Left ventricle myocardium inferior (tissue), 1 donor: ENCODE measurements at regions not wholly inside any gene's neighbourhood (a gene's known extent, or its start where the extent isn't known, plus 50 kb on each side); places are given as distances from the start of the nearest gene placed in this dataset.
"Not testable (repeated sequence)": the region's sequence is repeated elsewhere in the genome, so short reads cannot be mapped to it uniquely, and the experiment has no call there.

Experiments
- DNase-seq: peaks from one replicate; pipeline ENCODE4 v3.0.0-alpha.2; 2020
- H3K27ac ChIP-seq: fragments of 200-600 bp; replicated peaks from 2 replicates; pipeline ENCODE4 v1.8.0; 2021
- H3K27me3 ChIP-seq: fragments of 200-600 bp; 2 replicates; pipeline ENCODE4 v1.8.0; 2021; ENCODE audit warnings: low read depth
- H3K36me3 ChIP-seq: fragments of 200-600 bp; 2 replicates; pipeline ENCODE4 v1.8.0; 2021
- H3K4me1 ChIP-seq: fragments of 200-600 bp; 2 replicates; pipeline ENCODE4 v1.8.0; 2021
- H3K4me3 ChIP-seq: fragments of 200-600 bp; 2 replicates; pipeline ENCODE4 v1.8.0; 2021; ENCODE audit warnings: mild to moderate bottlenecking, moderate library complexity
- H3K9me3 ChIP-seq: fragments of 200-600 bp; replicated peaks from 2 replicates; pipeline ENCODE4 v1.8.0; 2021
- CTCF ChIP-seq: fragments of 200-600 bp; IDR thresholded peaks from 2 replicates; pipeline ENCODE4 v1.8.0; 2021; ENCODE audit warnings: antibody characterized with exemption, mild to moderate bottlenecking, borderline replicate concordance
- intact Hi-C: fragments of 100-400 bp; cut with micrococcal nuclease; formaldehyde crosslinking; loops from one replicate; pipeline ENCODE4 v1.11.0; 2022
- donor health status: DM: no; HTN: yes; CAD: no; lungs with severe emphysema.

DNA sequence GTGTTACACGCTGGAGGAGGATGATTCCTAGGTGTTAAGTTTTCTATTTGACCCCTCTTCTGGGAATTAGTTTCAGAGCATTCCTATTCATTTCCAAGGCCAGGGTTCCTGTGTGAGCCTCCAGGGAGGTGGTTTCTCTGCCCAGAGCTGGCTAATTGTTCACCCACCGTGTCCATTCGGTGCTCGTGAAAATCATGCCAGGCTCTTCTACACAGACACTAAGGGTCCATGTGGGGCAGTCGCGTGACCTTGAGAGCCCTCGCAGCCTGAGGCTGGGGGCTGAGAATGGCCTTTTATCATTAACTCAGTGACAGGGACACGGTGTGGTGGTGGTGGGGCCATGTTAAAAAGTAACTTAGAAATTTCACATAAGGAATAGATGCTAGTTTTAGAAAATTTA lies 83.7 kb downstream of the EMX2 start:
- no peaks in the 10 kb centered on the region for H3K4me1 ChIP-seq

DNA sequence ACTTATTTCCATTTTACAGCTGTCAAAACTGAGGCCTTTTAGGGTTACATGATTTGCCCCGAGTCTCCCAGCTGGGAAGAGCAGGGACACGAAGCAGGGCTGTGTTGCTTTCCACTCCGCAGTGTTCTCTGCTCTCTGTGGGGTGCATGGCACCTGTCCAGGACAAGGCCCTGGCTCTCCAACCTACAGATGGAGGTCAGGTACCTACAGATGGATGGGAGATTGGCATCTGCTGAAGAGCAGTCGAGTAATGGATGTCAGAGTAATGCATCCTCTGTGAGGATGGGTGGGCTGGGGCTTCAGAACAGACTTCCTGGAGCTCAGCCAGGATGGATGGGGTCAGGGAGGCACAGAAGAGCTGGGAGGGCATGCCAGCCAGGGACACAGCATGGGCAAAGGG lies 85.0 kb downstream of the EMX2 start:
- intact Hi-C loops = no loop called here
- Histone ChIP-seq H3K36me3 (no peaks in the 10 kb centered on the region), H3K4me3 (no peak overlapping the region), H3K27ac (no peak overlapping the region), H3K27me3 (peaks cover 6% of the 10 kb centered on the region), H3K9me3 (no peaks in the 10 kb centered on the region), H3K4me1 (no peaks in the 10 kb centered on the region)
- no peak for DNase-seq
- no peak for TF ChIP-seq CTCF

More for the DNA sequence above, 83.7 kb downstream of the EMX2 start:
- no peaks in the 10 kb centered on the region for H3K9me3 ChIP-seq
- no peak for TF ChIP-seq CTCF
- no peak overlapping the region for H3K27ac ChIP-seq
- intact Hi-C loops = no loop called here
- no peak for DNase-seq
- H3K4me3 ChIP-seq = no peak overlapping the region
- H3K27me3 ChIP-seq = peaks cover 16% of the 10 kb centered on the region
- H3K36me3 ChIP-seq = no peaks in the 10 kb centered on the region

GRCh38 chr10:117629717-117630116 lies 87.2 kb downstream of the EMX2 start:
- intact Hi-C loops, H3K36me3 ChIP-seq, H3K27ac ChIP-seq, DNase-seq, H3K9me3 ChIP-seq, H3K4me3 ChIP-seq, H3K4me1 ChIP-seq, H3K27me3 ChIP-seq: not testable (repeated sequence)

- no peaks in the 10 kb centered on the region for H3K9me3 ChIP-seq
- peak; percentile 75 for DNase-seq
- intact Hi-C loops = no loop called here
- H3K27ac ChIP-seq = no peak overlapping the region
- TF ChIP-seq CTCF = no peak
- H3K27me3 ChIP-seq = peaks cover 10% of the 10 kb centered on the region
- no peaks in the 10 kb centered on the region for H3K36me3 ChIP-seq
- H3K4me3 ChIP-seq = no peak overlapping the region
- H3K4me1 ChIP-seq = no peaks in the 10 kb centered on the region
These were observed 89.0 kb downstream of the EMX2 start for GRCh38 chr10:117631276-117632145.

DNA sequence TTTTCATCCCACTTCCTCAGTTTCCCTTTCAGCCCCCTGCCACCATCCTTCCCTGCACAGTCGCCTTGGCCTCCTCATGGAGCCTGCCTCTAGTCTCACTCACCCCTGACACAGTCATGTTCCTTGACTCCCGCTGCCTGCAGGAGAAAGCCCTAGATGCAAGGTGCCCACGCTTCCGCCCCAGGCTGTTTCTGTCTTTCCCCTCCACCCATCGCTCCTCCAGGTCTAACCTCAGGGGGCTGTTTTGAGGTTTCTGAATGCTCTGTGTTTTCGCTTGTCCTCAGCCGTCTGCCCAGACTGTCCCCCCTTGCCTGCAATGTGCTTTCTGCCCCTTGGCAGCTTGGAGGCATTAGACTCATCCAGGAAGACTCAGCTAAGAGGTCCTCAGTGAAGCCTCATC lies 89.9 kb downstream of the EMX2 start:
- no peak for DNase-seq
- H3K27me3 ChIP-seq = peaks cover 10% of the 10 kb centered on the region
- H3K9me3 ChIP-seq = no peaks in the 10 kb centered on the region
- H3K36me3 ChIP-seq = no peaks in the 10 kb centered on the region
- no peak overlapping the region for H3K27ac ChIP-seq
- no peak overlapping the region for H3K4me3 ChIP-seq
- no peaks in the 10 kb centered on the region for H3K4me1 ChIP-seq
- intact Hi-C loops = no loop called here
- no peak for TF ChIP-seq CTCF

DNA sequence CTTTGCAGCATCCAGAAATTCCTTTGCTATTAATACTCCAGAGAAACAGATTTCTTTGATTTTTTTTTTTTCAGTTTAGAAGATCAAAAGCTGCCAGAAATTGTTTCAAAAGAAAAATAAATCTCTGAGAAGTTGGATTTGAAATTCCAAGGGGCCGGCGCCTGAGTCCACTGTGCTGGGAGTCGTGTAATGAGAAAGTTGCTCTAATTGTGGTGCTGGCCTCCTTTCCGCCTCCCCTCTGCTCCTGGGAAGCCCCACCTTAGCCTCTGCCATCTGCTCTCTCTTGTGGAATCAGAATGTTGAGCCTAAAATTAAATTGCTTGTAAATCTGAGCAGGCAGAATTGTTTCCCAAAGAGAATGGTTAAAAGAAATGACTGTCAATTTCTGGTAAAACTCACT lies 93.3 kb downstream of the EMX2 start:
- TF ChIP-seq CTCF = no peak
- intact Hi-C loops = no loop called here
- Histone ChIP-seq H3K4me3 (no peak overlapping the region), H3K9me3 (no peaks in the 10 kb centered on the region), H3K27me3 (peaks cover 25% of the 10 kb centered on the region), H3K4me1 (no peaks in the 10 kb centered on the region), H3K27ac (no peak overlapping the region), H3K36me3 (no peaks in the 10 kb centered on the region)
- no peak for DNase-seq
